Liver (tissue), 7 donors: ENCODE measurements at regions not wholly inside any gene's neighbourhood (a gene's known extent, or its start where the extent isn't known, plus 50 kb on each side); places are given as distances from the start of the nearest gene placed in this dataset.

Experiments
- DNase-seq: peaks from one replicate; pipeline ENCODE4 v3.0.0-alpha.2; 2017; ENCODE audit warnings: low spot score
- H3K27ac ChIP-seq, 2 donors: one replicate each; pipeline ENCODE4 v1.7.0; 2013; ENCODE audit warnings: inconsistent platforms in 2 of 2, low read length in 2 of 2, control low read depth in 1 of 2, low read depth in 1 of 2, mild to moderate bottlenecking in 1 of 2
- H3K27me3 ChIP-seq, 4 donors: one replicate each; pipeline versions ENCODE4 v1.6.1 to v1.7.0; 2013; ENCODE audit warnings: low read length in 3 of 4, inconsistent platforms in 1 of 4, mild to moderate bottlenecking in 1 of 4, moderate library complexity in 1 of 4; ENCODE audit not compliant: control insufficient read depth in 4 of 4, insufficient read depth in 4 of 4
- H3K36me3 ChIP-seq, 4 donors: one replicate each; pipeline versions ENCODE4 v1.6.1 to v1.7.0; 2013; ENCODE audit warnings: low read length in 3 of 4, mild to moderate bottlenecking in 3 of 4, low read depth in 1 of 4, moderate library complexity in 1 of 4; ENCODE audit not compliant: control insufficient read depth in 4 of 4, insufficient read depth in 3 of 4
- H3K4me1 ChIP-seq, 4 donors: one replicate each; pipeline versions ENCODE4 v1.6.1 to v1.7.0; 2013; ENCODE audit warnings: low read length in 3 of 4, mild to moderate bottlenecking in 3 of 4, moderate library complexity in 1 of 4; ENCODE audit not compliant: control insufficient read depth in 4 of 4, insufficient read depth in 4 of 4
- H3K4me3 ChIP-seq, 3 donors: one replicate each; pipeline versions ENCODE4 v1.6.1 to v1.7.0; 2013; ENCODE audit warnings: low read length in 3 of 3, control low read depth in 1 of 3, low read depth in 1 of 3, mild to moderate bottlenecking in 1 of 3
- H3K9ac ChIP-seq, 2 donors: one replicate each; pipeline ENCODE4 v1.7.0; 2013; ENCODE audit warnings: low read length in 2 of 2, mild to moderate bottlenecking in 2 of 2, moderate library complexity in 2 of 2, control low read depth in 1 of 2, low read depth in 1 of 2
- H3K9me3 ChIP-seq, 4 donors: one replicate each; pipeline versions ENCODE4 v1.6.1 to v1.7.0; 2013; ENCODE audit warnings: low read length in 3 of 4; ENCODE audit not compliant: control insufficient read depth in 4 of 4
- EGR1 ChIP-seq, 2 donors: IDR thresholded peaks; 2 replicates each; pipeline ENCODE4 v1.6.1; 2016 to 2018; ENCODE audit warnings: antibody characterized with exemption in 2 of 2, low read depth in 2 of 2
- GABPA ChIP-seq, 2 donors: IDR thresholded peaks in 1 of 2; conservative IDR thresholded peaks in 1 of 2; 2 replicates each; pipeline ENCODE4 v1.6.1; 2016; ENCODE audit warnings: antibody characterized with exemption in 2 of 2, mild to moderate bottlenecking in 1 of 2, moderate library complexity in 1 of 2
- HNF4G ChIP-seq: IDR thresholded peaks from 2 replicates; pipeline ENCODE4 v1.6.1; 2016; ENCODE audit warnings: antibody characterized with exemption
- JUND ChIP-seq, 2 donors: IDR thresholded peaks; 2 replicates each; pipeline ENCODE4 v1.6.1; 2016; ENCODE audit warnings: antibody characterized with exemption in 2 of 2
- NR2F2 ChIP-seq: IDR thresholded peaks from 2 replicates; pipeline ENCODE4 v1.6.1; 2016; ENCODE audit warnings: antibody characterized with exemption
- RAD21 ChIP-seq, 2 donors: IDR thresholded peaks; 2 replicates each; pipeline ENCODE4 v1.6.1; 2016; ENCODE audit warnings: antibody characterized with exemption in 2 of 2, mild to moderate bottlenecking in 2 of 2
- RXRA ChIP-seq, 2 donors: IDR thresholded peaks; 2 replicates each; pipeline ENCODE4 v1.6.1; 2017 to 2018; ENCODE audit warnings: antibody characterized with exemption in 2 of 2, mild to moderate bottlenecking in 1 of 2
- TAF1 ChIP-seq: conservative IDR thresholded peaks from 2 replicates; pipeline ENCODE4 v1.6.1; 2016; ENCODE audit warnings: antibody characterized with exemption, mild to moderate bottlenecking
- WGBS: extraction: QIAGEN DNeasy Blood & Tissue Kit; methylation state at CpG from one replicate; pipeline ENCODE4 v1.1.7; 2013; 5-methylcytosine and 5-hydroxymethylcytosine counted together
- TF ChIP-seq, protein P1 (sequence below): IDR thresholded peaks from 2 replicates; pipeline ENCODE4 v1.6.1; 2016; ENCODE audit warnings: antibody characterized with exemption
- TF ChIP-seq, protein P2 (sequence below): IDR thresholded peaks from 2 replicates; pipeline ENCODE4 v1.6.1; 2016; ENCODE audit warnings: antibody characterized with exemption
- TF ChIP-seq, protein P3 (sequence below): IDR thresholded peaks from 2 replicates; pipeline ENCODE4 v1.6.1; 2016; ENCODE audit warnings: antibody characterized with exemption
- donor health status: healthy.
- donor health status: healthy.
- donor health status: healthy.
- donor health status: healthy.

DNA sequence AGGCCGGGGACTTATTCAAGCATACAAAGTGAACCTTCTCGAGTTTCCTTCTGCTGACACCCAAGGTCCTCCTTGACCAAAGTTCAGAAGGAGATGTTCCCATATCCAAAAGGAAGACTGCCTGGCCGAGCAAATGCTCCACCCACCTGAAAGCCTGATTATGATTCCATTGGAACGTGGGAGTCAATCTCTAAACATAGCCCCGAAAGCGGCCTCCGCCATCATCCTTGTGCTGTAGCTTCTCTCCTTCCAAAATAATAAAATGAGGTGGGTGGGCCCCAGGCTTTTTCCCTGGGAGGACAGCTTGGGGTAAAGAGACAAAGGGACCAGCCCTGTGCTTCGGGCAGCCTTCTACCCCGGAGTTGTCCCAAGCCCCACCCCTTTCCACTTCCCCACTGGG is 355.6 kb upstream of the SLC30A5 start:
- Histone ChIP-seq H3K4me3 (no peak overlapping the region), H3K27ac (no peak overlapping the region), H3K27me3 (no peaks in the 10 kb centered on the region), H3K9me3 (no peaks in the 10 kb centered on the region), H3K4me1 (peaks cover 0 to 36% (median 11%) of the 10 kb centered on the region in 4 donors), H3K9ac (no peak overlapping the region), H3K36me3 (peaks cover 0 to 15% (median 0%) of the 10 kb centered on the region in 4 donors)
- WGBS, result 95% methylated on average over 9 of the region's 9 CpGs
- TF ChIP-seq NR2F2 (no peak), TAF1 (no peak), HNF4G (no peak), EGR1 (IDR thresholded peaks at IDR 0.05; ENCODE audit: low read depth in 2 of 2) (no peak), JUND (IDR thresholded peaks at IDR 0.05) (no peak), RXRA (IDR thresholded peaks at IDR 0.05) (no peak), RAD21 (IDR thresholded peaks at IDR 0.05) (no peak)
- TF ChIP-seq, protein P1, sequence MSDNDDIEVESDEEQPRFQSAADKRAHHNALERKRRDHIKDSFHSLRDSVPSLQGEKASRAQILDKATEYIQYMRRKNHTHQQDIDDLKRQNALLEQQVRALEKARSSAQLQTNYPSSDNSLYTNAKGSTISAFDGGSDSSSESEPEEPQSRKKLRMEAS, result no peak
- TF ChIP-seq, protein P2, sequence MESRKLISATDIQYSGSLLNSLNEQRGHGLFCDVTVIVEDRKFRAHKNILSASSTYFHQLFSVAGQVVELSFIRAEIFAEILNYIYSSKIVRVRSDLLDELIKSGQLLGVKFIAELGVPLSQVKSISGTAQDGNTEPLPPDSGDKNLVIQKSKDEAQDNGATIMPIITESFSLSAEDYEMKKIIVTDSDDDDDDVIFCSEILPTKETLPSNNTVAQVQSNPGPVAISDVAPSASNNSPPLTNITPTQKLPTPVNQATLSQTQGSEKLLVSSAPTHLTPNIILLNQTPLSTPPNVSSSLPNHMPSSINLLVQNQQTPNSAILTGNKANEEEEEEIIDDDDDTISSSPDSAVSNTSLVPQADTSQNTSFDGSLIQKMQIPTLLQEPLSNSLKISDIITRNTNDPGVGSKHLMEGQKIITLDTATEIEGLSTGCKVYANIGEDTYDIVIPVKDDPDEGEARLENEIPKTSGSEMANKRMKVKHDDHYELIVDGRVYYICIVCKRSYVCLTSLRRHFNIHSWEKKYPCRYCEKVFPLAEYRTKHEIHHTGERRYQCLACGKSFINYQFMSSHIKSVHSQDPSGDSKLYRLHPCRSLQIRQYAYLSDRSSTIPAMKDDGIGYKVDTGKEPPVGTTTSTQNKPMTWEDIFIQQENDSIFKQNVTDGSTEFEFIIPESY, result no peak
- TF ChIP-seq, protein P3, sequence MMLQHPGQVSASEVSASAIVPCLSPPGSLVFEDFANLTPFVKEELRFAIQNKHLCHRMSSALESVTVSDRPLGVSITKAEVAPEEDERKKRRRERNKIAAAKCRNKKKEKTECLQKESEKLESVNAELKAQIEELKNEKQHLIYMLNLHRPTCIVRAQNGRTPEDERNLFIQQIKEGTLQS, result no peak
- DNase-seq, result no peak

DNA sequence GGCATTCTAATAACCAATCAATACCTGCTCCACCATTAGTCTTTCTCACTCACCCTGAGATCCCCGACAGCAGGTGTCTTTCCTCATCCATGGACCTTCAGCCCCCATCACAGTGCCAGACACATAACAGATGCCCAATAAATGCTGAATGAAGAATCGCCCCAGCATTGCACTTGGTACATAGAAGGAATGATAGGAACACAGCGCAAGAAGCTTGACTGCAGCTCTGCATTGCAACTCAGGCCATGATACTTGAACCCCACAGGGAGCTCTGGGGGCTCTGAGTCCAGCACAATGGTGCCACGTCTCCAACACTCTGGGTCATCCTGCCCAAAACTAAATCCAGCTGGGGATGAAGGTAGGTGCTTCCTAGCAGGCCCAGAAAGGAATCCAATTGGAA is 355.0 kb upstream of the SLC30A5 start:
- no peak for DNase-seq
- no peak overlapping the region for H3K9ac ChIP-seq
- H3K27me3 ChIP-seq, result no peaks in the 10 kb centered on the region
- no peak for TF ChIP-seq RXRA (IDR thresholded peaks at IDR 0.05)
- 96% methylated on average over 4 of the region's 4 CpGs for WGBS
- no peaks in the 10 kb centered on the region for H3K9me3 ChIP-seq
- no peak overlapping the region for H3K27ac ChIP-seq
- H3K36me3 ChIP-seq, result peaks cover 0 to 15% (median 0%) of the 10 kb centered on the region in 4 donors
- peaks cover 0 to 42% (median 12%) of the 10 kb centered on the region in 4 donors for H3K4me1 ChIP-seq
- H3K4me3 ChIP-seq, result no peak overlapping the region

DNA sequence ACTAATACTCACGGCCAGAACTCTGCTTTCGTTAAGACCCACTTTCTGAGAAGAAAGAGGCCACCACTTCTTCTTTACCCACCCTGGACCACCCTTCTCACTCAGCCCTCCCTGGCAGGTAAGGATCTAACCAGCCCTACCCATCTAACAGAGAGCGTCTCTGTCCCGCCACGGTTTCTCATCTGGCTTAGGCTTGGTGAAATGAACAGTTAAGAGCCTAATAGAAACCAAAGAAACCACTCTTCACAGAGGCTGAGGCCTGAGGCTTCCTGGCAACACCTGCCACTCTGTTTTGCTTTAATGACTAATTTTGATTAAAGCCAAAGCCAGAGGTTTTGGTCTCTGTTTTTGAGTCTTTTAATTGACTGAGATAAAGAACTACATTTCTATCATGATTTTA is 354.1 kb upstream of the SLC30A5 start:
- H3K27ac ChIP-seq, result peak overlapping the region; percentile 21 to 51
- WGBS, result 91% methylated on average over 5 of the region's 5 CpGs
- TF ChIP-seq TAF1 (no peak), GABPA (IDR thresholded peaks at IDR 0.05 in 1 of 2, conservative IDR thresholded peaks at IDR 0.05 in 1 of 2) (no peak)
- TF ChIP-seq, protein P2, result no peak
- TF ChIP-seq, protein P3, result no peak
- no peak overlapping the region for H3K4me3 ChIP-seq
- H3K36me3 ChIP-seq, result peaks cover 0 to 15% (median 0%) of the 10 kb centered on the region in 4 donors
- no peaks in the 10 kb centered on the region for H3K27me3 ChIP-seq
- peaks cover under 1 to 42% (median 12%) of the 10 kb centered on the region in 4 donors for H3K4me1 ChIP-seq
- no peak for DNase-seq
- H3K9me3 ChIP-seq, result no peaks in the 10 kb centered on the region
- no peak overlapping the region for H3K9ac ChIP-seq
